ENCODE measurements at regions not wholly inside any gene's neighbourhood (a gene's known extent, or its start where the extent isn't known, plus 50 kb on each side); places are given as distances from the start of the nearest gene placed in this dataset.

DNA sequence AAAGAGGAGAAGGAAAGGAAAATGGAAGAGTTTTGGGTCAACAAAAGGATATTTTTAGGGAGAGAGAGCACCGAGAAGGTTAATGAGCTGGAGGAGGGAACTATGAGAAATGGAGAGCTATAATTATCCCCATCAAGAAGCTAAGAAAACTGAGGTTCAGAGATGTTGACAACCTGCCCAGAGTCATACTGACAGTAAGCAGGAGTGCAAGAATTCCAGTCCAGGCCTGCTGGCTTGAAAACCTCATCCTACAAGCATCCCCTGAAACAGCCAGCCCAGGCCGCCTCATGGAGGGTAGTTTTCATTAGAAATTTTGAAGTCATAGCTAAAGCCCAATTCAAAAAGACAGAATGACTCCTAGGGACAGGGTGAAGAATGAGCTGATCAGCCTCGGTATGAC is 172.1 kb upstream of the LRFN2 start:
- TF ChIP-seq GATA3 (IDR thresholded peaks at IDR 0.05; ENCODE audit: low read depth, low read length) = no peak
- TF ChIP-seq GATA2 (IDR thresholded peaks at IDR 0.05; ENCODE audit: low read depth, low read length) = no peak

All from SH-SY5Y (cell line).